ENCODE measurements at regions not wholly inside any gene's neighbourhood (a gene's known extent, or its start where the extent isn't known, plus 50 kb on each side); places are given as distances from the start of the nearest gene placed in this dataset.

DNA sequence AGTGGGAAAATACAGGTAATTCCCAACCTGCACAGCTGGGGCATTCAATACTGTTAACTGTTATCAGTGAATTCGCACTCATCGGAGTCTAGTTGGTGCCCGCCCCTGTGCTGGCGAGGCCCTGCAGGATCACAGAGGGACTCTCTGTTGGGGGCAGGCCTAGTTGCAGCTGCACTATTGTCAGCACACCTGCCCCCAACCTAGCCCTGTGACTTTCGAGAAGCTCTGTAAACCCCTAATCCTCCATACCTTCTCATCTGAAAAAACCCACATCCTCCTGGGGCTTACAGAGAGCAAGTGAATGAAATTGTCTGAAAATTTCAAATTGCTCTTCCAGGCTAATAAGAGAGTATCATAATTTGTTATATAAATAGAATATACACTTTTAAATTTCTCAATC is 132.2 kb upstream of the NUDT4 start:
- Histone ChIP-seq H3K27ac (replicated peaks in 1 of 4) (no peak overlapping the region), H3K4me3 (no peak overlapping the region), H3K4me1 (peaks cover 11 to 23% (median 16%) of the 10 kb centered on the region in 4 donors), H3K27me3 (no peaks in the 10 kb centered on the region), H3K9me3 (no peaks in the 10 kb centered on the region), H3K36me3 (no peaks in the 10 kb centered on the region)
- no peak for DNase-seq (ENCODE audit: extremely low spot score)
- 90% methylated on average over 5 of the region's 5 CpGs for WGBS
- intact Hi-C loops (cut with DNase I) = no loop called here
- TF ChIP-seq CTCF (IDR thresholded peaks at IDR 0.05) (no peak), EP300 (IDR thresholded peaks at IDR 0.05) (no peak), POLR2A (IDR thresholded peaks at IDR 0.05; ENCODE audit: low read depth) (no peak), POLR2AphosphoS5 (IDR thresholded peaks at IDR 0.05) (no peak)

GRCh38 chr12:93247313-93247991 is 130.3 kb upstream of the NUDT4 start:
- Histone ChIP-seq H3K4me3 (no peak overlapping the region), H3K4me1 (peaks cover 11 to 23% (median 16%) of the 10 kb centered on the region in 4 donors), H3K27ac (replicated peaks in 1 of 4) (no peak overlapping the region), H3K27me3 (no peaks in the 10 kb centered on the region), H3K36me3 (no peaks in the 10 kb centered on the region), H3K9me3 (no peaks in the 10 kb centered on the region)
- DNase-seq (ENCODE audit: extremely low spot score) = no peak
- intact Hi-C loops (cut with DNase I) = no loop called here
- WGBS = 79% methylated on average over 6 of the region's 6 CpGs
- TF ChIP-seq POLR2AphosphoS5 (IDR thresholded peaks at IDR 0.05) = no peak
- TF ChIP-seq CTCF (IDR thresholded peaks at IDR 0.05) = no peak
- TF ChIP-seq POLR2A (IDR thresholded peaks at IDR 0.05; ENCODE audit: low read depth) = no peak
- no peak for TF ChIP-seq EP300 (IDR thresholded peaks at IDR 0.05)

DNA sequence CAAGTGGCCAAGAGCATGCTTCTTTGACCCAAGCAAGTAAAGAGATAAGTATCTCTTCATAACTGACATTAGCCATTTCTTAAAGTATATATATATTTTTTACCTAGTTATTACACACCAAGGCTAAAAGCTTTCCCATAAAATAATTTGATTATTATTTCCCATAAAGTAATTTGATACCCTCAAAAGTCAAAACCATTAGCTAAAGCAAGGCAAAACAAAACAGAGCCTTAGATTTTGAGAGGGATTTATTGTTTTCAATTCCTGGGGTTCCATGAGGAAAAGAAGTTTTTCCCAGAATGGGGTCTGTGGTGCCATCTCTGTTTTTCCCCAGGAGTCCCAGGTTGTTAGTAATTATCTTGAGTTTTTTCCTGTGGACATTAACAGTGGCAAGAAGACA is 125.5 kb upstream of the NUDT4 start:
- Histone ChIP-seq H3K36me3 (no peaks in the 10 kb centered on the region), H3K4me1 (peaks cover 6 to 7% (median 7%) of the 10 kb centered on the region in 4 donors), H3K27me3 (no peaks in the 10 kb centered on the region), H3K27ac (replicated peaks in 1 of 4) (no peak overlapping the region), H3K9me3 (peaks cover 0 to 9% (median 3%) of the 10 kb centered on the region in 4 donors), H3K4me3 (no peak overlapping the region)
- DNase-seq (ENCODE audit: extremely low spot score) = no peak
- intact Hi-C loops (cut with DNase I) = no loop called here
- TF ChIP-seq POLR2A (IDR thresholded peaks at IDR 0.05; ENCODE audit: low read depth) = no peak
- no peak for TF ChIP-seq POLR2AphosphoS5 (IDR thresholded peaks at IDR 0.05)
- no peak for TF ChIP-seq CTCF (IDR thresholded peaks at IDR 0.05)
- no peak for TF ChIP-seq EP300 (IDR thresholded peaks at IDR 0.05)

GRCh38 chr12:93254911-93255310 is 122.8 kb upstream of the NUDT4 start:
- TF ChIP-seq POLR2AphosphoS5 (IDR thresholded peaks at IDR 0.05) (no peak), CTCF (IDR thresholded peaks at IDR 0.05) (no peak), POLR2A (IDR thresholded peaks at IDR 0.05; ENCODE audit: low read depth) (no peak), EP300 (IDR thresholded peaks at IDR 0.05) (no peak)
- no peak for DNase-seq (ENCODE audit: extremely low spot score)
- intact Hi-C loops (cut with DNase I) = no loop called here

More at GRCh38 chr12:93254911-93255310, 122.8 kb upstream of the NUDT4 start:
- H3K4me3 ChIP-seq = no peak overlapping the region
- no peaks in the 10 kb centered on the region for H3K36me3 ChIP-seq
- H3K9me3 ChIP-seq = peaks cover 0 to 9% (median 3%) of the 10 kb centered on the region in 4 donors
- no peak overlapping the region for H3K27ac ChIP-seq (replicated peaks in 1 of 4)
- H3K27me3 ChIP-seq = no peaks in the 10 kb centered on the region
- H3K4me1 ChIP-seq = peaks cover 6 to 7% (median 7%) of the 10 kb centered on the region in 4 donors

All from esophagus muscularis mucosa (tissue), 4 donors.